ENCODE measurements at regions not wholly inside any gene's neighbourhood (a gene's known extent, or its start where the extent isn't known, plus 50 kb on each side); places are given as distances from the start of the nearest gene placed in this dataset.

DNA sequence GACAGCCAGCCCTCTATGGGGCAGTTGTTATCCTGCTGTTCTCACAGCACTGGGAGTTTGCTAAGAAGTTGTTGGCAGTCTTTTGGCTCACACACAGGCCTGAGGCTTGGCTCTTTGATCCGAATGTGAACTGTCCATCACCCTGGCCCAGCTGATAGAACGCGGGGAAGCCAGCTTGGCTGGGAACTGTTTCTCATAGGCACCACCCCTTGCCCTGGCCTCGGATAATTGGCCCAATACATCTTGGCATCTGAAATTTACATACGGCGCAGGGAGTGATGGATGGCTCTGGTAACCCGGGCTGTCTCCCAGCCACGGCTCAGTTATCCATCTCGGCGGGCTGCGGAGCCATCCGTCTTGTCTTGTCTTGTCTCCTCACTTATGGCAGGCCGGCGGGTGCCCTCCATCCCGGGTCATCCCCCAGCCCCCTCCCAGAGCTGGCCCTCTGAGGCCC lies 164.1 kb downstream of the PHETA1 start:
- H3K79me2 ChIP-seq (replicated peaks; ENCODE audit: insufficient read depth, low read length): no peaks in the 10 kb centered on the region
- TF ChIP-seq POLR2AphosphoS5 (IDR thresholded peaks at IDR 0.05) (no peak), TAF1 (IDR thresholded peaks at IDR 0.05; ENCODE audit: low read depth) (no peak), EZH2 (IDR thresholded peaks at IDR 0.05; ENCODE audit: borderline replicate concordance, insufficient read depth, low read length, poor library complexity, severe bottlenecking) (no peak), EP300 (conservative IDR thresholded peaks at IDR 0.05; ENCODE audit: poor library complexity, severe bottlenecking) (no peak), RAD21 (conservative IDR thresholded peaks at IDR 0.05) (no peak), SMC3 (conservative IDR thresholded peaks at IDR 0.05; ENCODE audit: poor library complexity) (no peak)
- TF ChIP-seq, protein P1, sequence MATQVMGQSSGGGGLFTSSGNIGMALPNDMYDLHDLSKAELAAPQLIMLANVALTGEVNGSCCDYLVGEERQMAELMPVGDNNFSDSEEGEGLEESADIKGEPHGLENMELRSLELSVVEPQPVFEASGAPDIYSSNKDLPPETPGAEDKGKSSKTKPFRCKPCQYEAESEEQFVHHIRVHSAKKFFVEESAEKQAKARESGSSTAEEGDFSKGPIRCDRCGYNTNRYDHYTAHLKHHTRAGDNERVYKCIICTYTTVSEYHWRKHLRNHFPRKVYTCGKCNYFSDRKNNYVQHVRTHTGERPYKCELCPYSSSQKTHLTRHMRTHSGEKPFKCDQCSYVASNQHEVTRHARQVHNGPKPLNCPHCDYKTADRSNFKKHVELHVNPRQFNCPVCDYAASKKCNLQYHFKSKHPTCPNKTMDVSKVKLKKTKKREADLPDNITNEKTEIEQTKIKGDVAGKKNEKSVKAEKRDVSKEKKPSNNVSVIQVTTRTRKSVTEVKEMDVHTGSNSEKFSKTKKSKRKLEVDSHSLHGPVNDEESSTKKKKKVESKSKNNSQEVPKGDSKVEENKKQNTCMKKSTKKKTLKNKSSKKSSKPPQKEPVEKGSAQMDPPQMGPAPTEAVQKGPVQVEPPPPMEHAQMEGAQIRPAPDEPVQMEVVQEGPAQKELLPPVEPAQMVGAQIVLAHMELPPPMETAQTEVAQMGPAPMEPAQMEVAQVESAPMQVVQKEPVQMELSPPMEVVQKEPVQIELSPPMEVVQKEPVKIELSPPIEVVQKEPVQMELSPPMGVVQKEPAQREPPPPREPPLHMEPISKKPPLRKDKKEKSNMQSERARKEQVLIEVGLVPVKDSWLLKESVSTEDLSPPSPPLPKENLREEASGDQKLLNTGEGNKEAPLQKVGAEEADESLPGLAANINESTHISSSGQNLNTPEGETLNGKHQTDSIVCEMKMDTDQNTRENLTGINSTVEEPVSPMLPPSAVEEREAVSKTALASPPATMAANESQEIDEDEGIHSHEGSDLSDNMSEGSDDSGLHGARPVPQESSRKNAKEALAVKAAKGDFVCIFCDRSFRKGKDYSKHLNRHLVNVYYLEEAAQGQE (IDR thresholded peaks at IDR 0.05; ENCODE audit: borderline replicate concordance): no peak
- TF ChIP-seq, protein P2, sequence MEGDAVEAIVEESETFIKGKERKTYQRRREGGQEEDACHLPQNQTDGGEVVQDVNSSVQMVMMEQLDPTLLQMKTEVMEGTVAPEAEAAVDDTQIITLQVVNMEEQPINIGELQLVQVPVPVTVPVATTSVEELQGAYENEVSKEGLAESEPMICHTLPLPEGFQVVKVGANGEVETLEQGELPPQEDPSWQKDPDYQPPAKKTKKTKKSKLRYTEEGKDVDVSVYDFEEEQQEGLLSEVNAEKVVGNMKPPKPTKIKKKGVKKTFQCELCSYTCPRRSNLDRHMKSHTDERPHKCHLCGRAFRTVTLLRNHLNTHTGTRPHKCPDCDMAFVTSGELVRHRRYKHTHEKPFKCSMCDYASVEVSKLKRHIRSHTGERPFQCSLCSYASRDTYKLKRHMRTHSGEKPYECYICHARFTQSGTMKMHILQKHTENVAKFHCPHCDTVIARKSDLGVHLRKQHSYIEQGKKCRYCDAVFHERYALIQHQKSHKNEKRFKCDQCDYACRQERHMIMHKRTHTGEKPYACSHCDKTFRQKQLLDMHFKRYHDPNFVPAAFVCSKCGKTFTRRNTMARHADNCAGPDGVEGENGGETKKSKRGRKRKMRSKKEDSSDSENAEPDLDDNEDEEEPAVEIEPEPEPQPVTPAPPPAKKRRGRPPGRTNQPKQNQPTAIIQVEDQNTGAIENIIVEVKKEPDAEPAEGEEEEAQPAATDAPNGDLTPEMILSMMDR (IDR thresholded peaks at IDR 0.05; ENCODE audit: poor library complexity, severe bottlenecking): no peak
- H3K4me2 ChIP-seq (ENCODE audit: low read length): no peak overlapping the region
- no peak overlapping the region for H3K9ac ChIP-seq (ENCODE audit: low read length)
- no peak overlapping the region for H2AFZ ChIP-seq (ENCODE audit: low read depth, low read length)
- no peaks in the 10 kb centered on the region for H4K20me1 ChIP-seq (ENCODE audit: insufficient read depth)
- no peaks in the 10 kb centered on the region for H3K27me3 ChIP-seq (ENCODE audit: insufficient read depth, low read depth, low read length)
- no peak overlapping the region for H3K4me3 ChIP-seq (ENCODE audit: low read length)
- no peak overlapping the region for H3K27ac ChIP-seq (ENCODE audit: low read length)
- H3F3A ChIP-seq (ENCODE audit: insufficient read depth, low read length, poor library complexity, severe bottlenecking): no peaks in the 10 kb centered on the region
- no peaks in the 10 kb centered on the region for H3K9me3 ChIP-seq (ENCODE audit: low read length)
- H3K9me2 ChIP-seq (ENCODE audit: insufficient read depth, low read length): no peaks in the 10 kb centered on the region
- H3K36me3 ChIP-seq (ENCODE audit: insufficient read depth, low read length): no peaks in the 10 kb centered on the region

DNA sequence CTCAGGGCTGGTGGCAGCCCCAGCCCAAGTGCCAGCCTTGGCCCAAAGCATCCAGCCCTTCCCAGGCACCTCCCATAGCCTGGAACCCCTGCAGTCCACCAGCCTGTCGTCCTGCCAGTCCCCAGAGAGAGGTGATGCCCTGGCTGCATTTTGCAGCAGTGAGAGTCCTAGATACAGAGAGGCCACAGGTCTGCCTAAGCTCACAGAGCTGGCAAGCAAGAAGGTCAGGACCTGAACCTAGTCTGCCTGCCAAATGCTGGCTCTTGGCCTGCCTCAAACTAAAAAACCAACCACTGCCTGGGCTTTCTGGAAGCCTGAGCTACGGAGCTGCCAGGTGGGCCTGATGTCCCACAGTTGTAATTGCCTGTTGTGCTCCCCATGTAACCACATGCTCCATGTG lies 164.9 kb downstream of the PHETA1 start:
- no peak for TF ChIP-seq EP300 (conservative IDR thresholded peaks at IDR 0.05; ENCODE audit: poor library complexity, severe bottlenecking)
- TF ChIP-seq, protein P1 (IDR thresholded peaks at IDR 0.05; ENCODE audit: borderline replicate concordance): no peak
- no peak for TF ChIP-seq SMC3 (conservative IDR thresholded peaks at IDR 0.05; ENCODE audit: poor library complexity)
- TF ChIP-seq RAD21 (conservative IDR thresholded peaks at IDR 0.05): no peak
- no peak for TF ChIP-seq MXI1 (conservative IDR thresholded peaks at IDR 0.05; ENCODE audit: poor library complexity, severe bottlenecking)
- TF ChIP-seq, protein P2 (IDR thresholded peaks at IDR 0.05; ENCODE audit: poor library complexity, severe bottlenecking): no peak
- TF ChIP-seq TAF1 (IDR thresholded peaks at IDR 0.05; ENCODE audit: low read depth): no peak
- no peak for TF ChIP-seq POLR2AphosphoS5 (IDR thresholded peaks at IDR 0.05)
- no peaks in the 10 kb centered on the region for H3K27me3 ChIP-seq (ENCODE audit: insufficient read depth, low read depth, low read length)
- no peaks in the 10 kb centered on the region for H4K20me1 ChIP-seq (ENCODE audit: insufficient read depth)
- H3K9me3 ChIP-seq (ENCODE audit: low read length): no peaks in the 10 kb centered on the region
- no peak overlapping the region for H3K4me2 ChIP-seq (ENCODE audit: low read length)
- no peaks in the 10 kb centered on the region for H3F3A ChIP-seq (ENCODE audit: insufficient read depth, low read length, poor library complexity, severe bottlenecking)
- H3K79me2 ChIP-seq (replicated peaks; ENCODE audit: insufficient read depth, low read length): no peaks in the 10 kb centered on the region
- H3K9me2 ChIP-seq (ENCODE audit: insufficient read depth, low read length): no peaks in the 10 kb centered on the region
- H3K27ac ChIP-seq (ENCODE audit: low read length): no peak overlapping the region
- H2AFZ ChIP-seq (ENCODE audit: low read depth, low read length): no peak overlapping the region
- no peak overlapping the region for H3K4me3 ChIP-seq (ENCODE audit: low read length)
- no peaks in the 10 kb centered on the region for H3K36me3 ChIP-seq (ENCODE audit: insufficient read depth, low read length)
- H3K9ac ChIP-seq (ENCODE audit: low read length): no peak overlapping the region
